Keratinocyte (primary cell): ENCODE measurements at regions not wholly inside any gene's neighbourhood (a gene's known extent, or its start where the extent isn't known, plus 50 kb on each side); places are given as distances from the start of the nearest gene placed in this dataset.

ENCODE experiments used
- EZH2 ChIP-seq: IDR thresholded peaks from one replicate; pipeline ENCODE4 v1.6.1; 2012; ENCODE audit warnings: inconsistent platforms, mild to moderate bottlenecking, low read length, moderate library complexity
- TF ChIP-seq, protein P1 (sequence below), 3 experiments: IDR thresholded peaks in 1 of 3; conservative IDR thresholded peaks in 1 of 3; optimal IDR thresholded peaks in 1 of 3; 2 replicates in 2 of 3; 3 replicates in 1 of 3; pipeline versions ENCODE3 to v1.5.1; 2011; ENCODE audit warnings: low read length in 3 of 3, mild to moderate bottlenecking in 3 of 3, moderate library complexity in 2 of 3, control low read depth in 1 of 3, inconsistent platforms in 1 of 3; ENCODE audit not compliant: insufficient read depth in 2 of 3; ENCODE audit errors: extremely low read depth in 1 of 3

DNA sequence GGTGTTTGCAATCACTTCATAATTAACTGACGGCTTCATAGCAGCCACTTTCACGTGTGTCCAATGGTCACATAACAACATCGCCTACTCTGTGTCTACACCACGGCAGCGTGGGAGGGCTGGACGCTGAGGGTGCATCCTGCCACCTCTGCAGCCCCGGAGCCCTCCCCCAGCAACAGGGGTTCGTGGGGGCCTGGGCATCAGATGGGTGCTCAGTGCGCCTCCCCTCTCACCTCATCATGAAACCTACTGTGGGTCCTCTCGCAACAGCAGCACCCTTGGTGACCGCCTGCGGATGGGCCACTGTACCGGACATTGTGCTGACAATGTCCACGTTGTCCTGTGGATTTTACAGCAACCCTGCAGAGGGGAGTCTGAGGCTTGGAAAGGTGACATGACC lies 193.5 kb downstream of the UQCRFS1 start:
- no peak for TF ChIP-seq EZH2
- TF ChIP-seq, protein P1, sequence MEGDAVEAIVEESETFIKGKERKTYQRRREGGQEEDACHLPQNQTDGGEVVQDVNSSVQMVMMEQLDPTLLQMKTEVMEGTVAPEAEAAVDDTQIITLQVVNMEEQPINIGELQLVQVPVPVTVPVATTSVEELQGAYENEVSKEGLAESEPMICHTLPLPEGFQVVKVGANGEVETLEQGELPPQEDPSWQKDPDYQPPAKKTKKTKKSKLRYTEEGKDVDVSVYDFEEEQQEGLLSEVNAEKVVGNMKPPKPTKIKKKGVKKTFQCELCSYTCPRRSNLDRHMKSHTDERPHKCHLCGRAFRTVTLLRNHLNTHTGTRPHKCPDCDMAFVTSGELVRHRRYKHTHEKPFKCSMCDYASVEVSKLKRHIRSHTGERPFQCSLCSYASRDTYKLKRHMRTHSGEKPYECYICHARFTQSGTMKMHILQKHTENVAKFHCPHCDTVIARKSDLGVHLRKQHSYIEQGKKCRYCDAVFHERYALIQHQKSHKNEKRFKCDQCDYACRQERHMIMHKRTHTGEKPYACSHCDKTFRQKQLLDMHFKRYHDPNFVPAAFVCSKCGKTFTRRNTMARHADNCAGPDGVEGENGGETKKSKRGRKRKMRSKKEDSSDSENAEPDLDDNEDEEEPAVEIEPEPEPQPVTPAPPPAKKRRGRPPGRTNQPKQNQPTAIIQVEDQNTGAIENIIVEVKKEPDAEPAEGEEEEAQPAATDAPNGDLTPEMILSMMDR (optimal IDR thresholded peaks at IDR 0.05 in 1 of 3, IDR thresholded peaks at IDR 0.05 in 1 of 3, conservative IDR thresholded peaks at IDR 0.05 in 1 of 3; ENCODE audit: extremely low read depth in 1 of 3, insufficient read depth in 2 of 3, low read length in 3 of 3) = no peak
